Esophagus muscularis mucosa (tissue), 4 donors: ENCODE measurements at regions not wholly inside any gene's neighbourhood (a gene's known extent, or its start where the extent isn't known, plus 50 kb on each side); places are given as distances from the start of the nearest gene placed in this dataset.

Source experiments
- CTCF ChIP-seq, 3 experiments: fragments of 200-600 bp in 2 of 3; fragments of 450-650 bp in 1 of 3; sonication (generic) in 2 of 3; IDR thresholded peaks; one replicate each; pipeline ENCODE4 v1.5.1; 2017 to 2019; ENCODE audit warnings: antibody characterized with exemption in 3 of 3, mild to moderate bottlenecking in 2 of 3, moderate library complexity in 1 of 3
- EP300 ChIP-seq: sonication (generic); formaldehyde crosslinking; IDR thresholded peaks from one replicate; pipeline ENCODE4 v1.6.1; 2017; ENCODE audit warnings: antibody characterized with exemption
- POLR2A ChIP-seq: fragments of 450-650 bp; IDR thresholded peaks from one replicate; pipeline ENCODE4 v1.6.1; 2017; ENCODE audit warnings: antibody characterized with exemption, moderate library complexity, mild to moderate bottlenecking, low read depth

DNA sequence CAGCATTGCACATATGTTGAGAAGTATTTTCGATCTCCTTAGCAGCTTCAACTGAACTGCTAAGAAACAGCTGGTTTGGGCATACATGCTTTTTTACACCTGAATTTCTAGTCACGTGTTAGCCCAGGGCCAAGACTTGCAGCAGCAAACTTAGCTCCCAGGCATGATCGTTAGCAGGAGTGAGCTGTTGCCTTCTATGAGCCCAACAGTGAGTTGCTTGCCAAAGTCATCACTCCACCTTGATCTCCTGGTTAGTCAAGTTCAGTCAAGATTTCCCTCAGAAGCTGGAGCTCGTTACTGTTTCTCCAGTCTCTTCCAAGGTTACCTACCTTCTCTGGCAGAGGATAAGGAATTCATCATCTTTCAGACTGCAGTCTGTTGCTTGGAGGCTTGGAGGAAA is 100.4 kb upstream of the SEMA6D start:
- TF ChIP-seq CTCF (IDR thresholded peaks at IDR 0.05) (no peak), EP300 (no peak), POLR2A (no peak)
